OCI-LY7 (cell line): ENCODE measurements at regions not wholly inside any gene's neighbourhood (a gene's known extent, or its start where the extent isn't known, plus 50 kb on each side); places are given as distances from the start of the nearest gene placed in this dataset.

Experiments
- BruUV-seq: library from RNA; stranded (reverse); fragments of 400-500 nt; replicated peaks from 2 replicates; lab custom pipeline; 2021; lab: Mats Ljungman, UMichigan
- CTCF ChIA-PET: fragments of 300-600 bp; sonication (Branson Sonifier 250); formaldehyde crosslinking; loops from one replicate; lab custom pipeline; 2022; ENCODE audit warnings: antibody characterized with exemption; ENCODE audit not compliant: unreplicated experiment; lab: Charles Lee
- POLR2A ChIA-PET: fragments of 300-600 bp; sonication (Branson Sonifier 250); formaldehyde crosslinking; loops from one replicate; lab custom pipeline; 2022; ENCODE audit warnings: antibody characterized with exemption; lab: Charles Lee
- DNase-seq: peaks from one replicate; pipeline ENCODE4 v3.0.0-alpha.2; 2015; ENCODE audit warnings: low spot score
- H2AFZ ChIP-seq: fragments of 200-600 bp; sonication (generic), shearing (Covaris generic); 2 replicates; pipeline ENCODE4 v1.6.1; 2014; ENCODE audit warnings: mild to moderate bottlenecking, antibody characterized with exemption, low read length, moderate library complexity
- H3K27ac ChIP-seq: fragments of 200-600 bp; sonication (generic); 2 replicates; pipeline ENCODE4 v1.5.1; 2014; ENCODE audit warnings: mixed run types, low read depth, mild to moderate bottlenecking, moderate library complexity, low read length, inconsistent platforms; ENCODE audit not compliant: poor library complexity, severe bottlenecking
- H3K36me3 ChIP-seq: fragments of 200-600 bp; sonication (generic); 2 replicates; pipeline ENCODE4 v1.6.1; 2014; ENCODE audit warnings: mild to moderate bottlenecking, antibody characterized with exemption, low read length, moderate library complexity, mixed read lengths; ENCODE audit not compliant: insufficient read depth
- H3K4me1 ChIP-seq: fragments of 200-600 bp; sonication (generic); 2 replicates; pipeline ENCODE4 v1.5.1; 2014; ENCODE audit warnings: mild to moderate bottlenecking, low read length; ENCODE audit not compliant: insufficient read depth, poor library complexity, severe bottlenecking
- H3K4me2 ChIP-seq: fragments of 200-600 bp; sonication (generic); 2 replicates; pipeline ENCODE4 v1.6.1; 2014; ENCODE audit warnings: mild to moderate bottlenecking, low read length
- H3K4me3 ChIP-seq: fragments of 200-600 bp; sonication (generic); 2 replicates; pipeline ENCODE4 v1.5.1; 2014; ENCODE audit warnings: mild to moderate bottlenecking, low read depth, low read length; ENCODE audit not compliant: poor library complexity, severe bottlenecking
- H3K79me2 ChIP-seq: fragments of 200-600 bp; sonication (generic); 2 replicates; pipeline ENCODE4 v1.6.1; 2016; ENCODE audit warnings: low read depth, mild to moderate bottlenecking, low read length, moderate library complexity, mixed read lengths; ENCODE audit not compliant: insufficient read depth
- H3K9me2 ChIP-seq: fragments of 200-600 bp; sonication (generic); 2 replicates; pipeline ENCODE4 v1.6.1; 2016; ENCODE audit warnings: mild to moderate bottlenecking, low read length, mixed read lengths; ENCODE audit not compliant: insufficient read depth
- H3K9me3 ChIP-seq: fragments of 200-600 bp; sonication (generic); 2 replicates; pipeline ENCODE4 v1.6.1; 2014; ENCODE audit warnings: mild to moderate bottlenecking, mixed run types, low read length, mixed read lengths
- H4K20me1 ChIP-seq: fragments of 200-600 bp; sonication (generic); 2 replicates; pipeline ENCODE4 v1.6.1; 2014; ENCODE audit warnings: mild to moderate bottlenecking, antibody characterized with exemption, low read length, moderate library complexity, mixed read lengths; ENCODE audit not compliant: insufficient read depth
- CTCF ChIP-seq: fragments of 200-600 bp; sonication (generic); conservative IDR thresholded peaks from 2 replicates; pipeline ENCODE4 v1.5.1; 2014; ENCODE audit warnings: mild to moderate bottlenecking, antibody characterized with exemption, low read length, moderate library complexity, mixed read lengths
- EZH2phosphoT487 ChIP-seq: fragments of 200-600 bp; sonication (generic); IDR thresholded peaks from 2 replicates; pipeline ENCODE4 v1.6.1; 2018; ENCODE audit warnings: low read depth, borderline replicate concordance, mild to moderate bottlenecking, mixed run types, antibody characterized with exemption, low read length, moderate library complexity, mixed read lengths
- intact Hi-C: fragments of 100-400 bp; cut with micrococcal nuclease; formaldehyde crosslinking; loops from one replicate; pipeline ENCODE4 v1.10.0; 2022; ENCODE audit not compliant: unreplicated experiment

- H3K4me2 ChIP-seq = no peak overlapping the region
- no peaks in the 10 kb centered on the region for H3K36me3 ChIP-seq
- no peak overlapping the region for H3K4me3 ChIP-seq
- H2AFZ ChIP-seq = no peak overlapping the region
- ChIA-PET CTCF (no interaction called here), POLR2A (interaction anchor here (0.6 kb wide), 1 partner anchor 306 kb away, joined by 3 read pairs; no protein-coding TSS in a partner anchor)
- no peak for DNase-seq
- no peaks in the 10 kb centered on the region for H3K9me2 ChIP-seq
- no peaks in the 10 kb centered on the region for H3K79me2 ChIP-seq
- no peaks in the 10 kb centered on the region for H3K9me3 ChIP-seq
- TF ChIP-seq EZH2phosphoT487 (no peak), CTCF (no peak)
- no TSS peak for BruUV-seq
- intact Hi-C loops = no loop called here
- no peaks in the 10 kb centered on the region for H4K20me1 ChIP-seq
- H3K4me1 ChIP-seq = peaks cover 32% of the 10 kb centered on the region
- H3K27ac ChIP-seq = no peak overlapping the region
These were observed 114.3 kb upstream of the PELI1 start for GRCh38 chr2:64258566-64258965.

GRCh38 chr2:64259312-64259711 lies 115.1 kb upstream of the PELI1 start:
- DNase-seq = no peak
- H3K36me3 ChIP-seq = no peaks in the 10 kb centered on the region
- H3K79me2 ChIP-seq = no peaks in the 10 kb centered on the region
- peaks cover 32% of the 10 kb centered on the region for H3K4me1 ChIP-seq
- H2AFZ ChIP-seq = no peak overlapping the region
- no peak overlapping the region for H3K4me3 ChIP-seq
- H3K9me3 ChIP-seq = no peaks in the 10 kb centered on the region
- TF ChIP-seq CTCF (no peak), EZH2phosphoT487 (no peak)
- CTCF ChIA-PET = no interaction called here
- H3K9me2 ChIP-seq = no peaks in the 10 kb centered on the region
- intact Hi-C loops = no loop called here
- no TSS peak for BruUV-seq
- H4K20me1 ChIP-seq = no peaks in the 10 kb centered on the region
- H3K4me2 ChIP-seq = no peak overlapping the region
- POLR2A ChIA-PET = no interaction called here
- no peak overlapping the region for H3K27ac ChIP-seq

GRCh38 chr2:64260093-64260803 lies 116.0 kb upstream of the PELI1 start:
- Histone ChIP-seq H3K9me3 (no peaks in the 10 kb centered on the region), H3K79me2 (no peaks in the 10 kb centered on the region), H3K27ac (peak overlapping the region; percentile 81), H3K36me3 (no peaks in the 10 kb centered on the region), H3K4me3 (peak overlapping the region; percentile 47), H3K4me2 (peak overlapping the region; percentile 68), H3K9me2 (no peaks in the 10 kb centered on the region), H3K4me1 (peaks cover 32% of the 10 kb centered on the region), H2AFZ (peak overlapping the region; percentile 93), H4K20me1 (no peaks in the 10 kb centered on the region)
- no TSS peak for BruUV-seq
- intact Hi-C loops = no loop called here
- TF ChIP-seq CTCF = no peak
- TF ChIP-seq EZH2phosphoT487 = no peak
- POLR2A ChIA-PET = interaction anchor here (0.6 to 1.6 kb wide), 7 partner anchors 9 to 559 kb away, joined by 3 to 7 read pairs (median 3); no protein-coding TSS in a partner anchor
- no peak for DNase-seq
- CTCF ChIA-PET = no interaction called here
